HepG2 (cell line): ENCODE measurements at regions not wholly inside any gene's neighbourhood (a gene's known extent, or its start where the extent isn't known, plus 50 kb on each side); places are given as distances from the start of the nearest gene placed in this dataset.
"Not testable (repeated sequence)": the region's sequence is repeated elsewhere in the genome, so short reads cannot be mapped to it uniquely, and the experiment has no call there.

Experiments
- ATAC-seq: fragments of 200-7000 bp; cut with Tn5 transposase; 3 replicates; pipeline ENCODE4 v1.9.1; 2020; ENCODE audit warnings: mild to moderate bottlenecking, moderate library complexity
- BruUV-seq: library from RNA; stranded (reverse); fragments of 400-500 nt; replicated peaks from 2 replicates; lab custom pipeline; 2021; lab: Mats Ljungman, UMichigan
- CTCF ChIA-PET: fragments of 300-600 bp; formaldehyde crosslinking; extraction: SDS; loops from one replicate; lab custom pipeline; 2021; ENCODE audit warnings: low total read pairs, inconsistent platforms, low intra/inter-chr PET ratio; lab: Yijun Ruan, JAX
- POLR2A ChIA-PET: fragments of 350-600 bp; sonication (Branson Sonifier 250); formaldehyde crosslinking; loops from one replicate; lab custom pipeline; 2020; ENCODE audit warnings: antibody characterized with exemption, inconsistent platforms; lab: Yijun Ruan, JAX
- DNase-seq: peaks from one replicate; pipeline ENCODE4 v3.0.0-alpha.2; 2015; ENCODE audit warnings: low spot score
- FAIRE-seq: peaks from 3 replicates; lab custom pipeline; 2011; peaks lifted over from hg19 to GRCh38; lab: Jason Lieb, UNC
- H2AFZ ChIP-seq: one replicate; pipeline ENCODE4 v1.6.1; 2011; ENCODE audit warnings: low read length, inconsistent platforms
- H3K27ac ChIP-seq: fragments of 300-600 bp; 3 replicates; pipeline ENCODE4 v1.8.0; 2011; ENCODE audit warnings: mixed run types, mild to moderate bottlenecking, mixed read lengths, low read length, inconsistent platforms; ENCODE audit not compliant: insufficient read depth; ENCODE audit errors: extremely low read length
- H3K27me3 ChIP-seq, 2 experiments: fragments of 200-600 bp in 1 of 2; 2 replicates in 1 of 2; 3 replicates in 1 of 2; pipeline versions ENCODE4 v1.6.0 to v1.8.0; 2011; ENCODE audit warnings: low read length in 2 of 2, mild to moderate bottlenecking in 2 of 2, moderate library complexity in 2 of 2, inconsistent platforms in 1 of 2; ENCODE audit not compliant: insufficient read depth in 2 of 2, control insufficient read depth in 1 of 2
- H3K36me3 ChIP-seq, 2 experiments: fragments of 200-600 bp in 1 of 2; replicated peaks in 1 of 2; 2 replicates in 1 of 2; 3 replicates in 1 of 2; pipeline versions ENCODE4 v1.5.1 to v1.8.0; 2011; ENCODE audit warnings: low read length in 2 of 2, inconsistent platforms in 1 of 2; ENCODE audit not compliant: insufficient read depth in 2 of 2, control insufficient read depth in 1 of 2
- H3K4me1 ChIP-seq: 2 replicates; pipeline ENCODE4 v1.5.1; 2012; ENCODE audit warnings: low read length, inconsistent platforms; ENCODE audit not compliant: insufficient read depth
- H3K4me2 ChIP-seq: 2 replicates; pipeline ENCODE4 v1.6.0; 2011; ENCODE audit warnings: low read depth, low read length, inconsistent platforms
- H3K4me3 ChIP-seq, 3 experiments: fragments of 200-600 bp in 1 of 3; sonication (generic), shearing (Covaris generic) in 1 of 3; replicated peaks in 1 of 3; 2 replicates each; pipeline ENCODE4 v1.5.1; 2011 to 2016; ENCODE audit warnings: low read length in 3 of 3, inconsistent platforms in 2 of 3, low read depth in 2 of 3, mild to moderate bottlenecking in 2 of 3, control low read depth in 1 of 3, mixed read lengths in 1 of 3; ENCODE audit not compliant: insufficient read depth in 1 of 3
- H3K79me2 ChIP-seq: one replicate; pipeline ENCODE4 v1.6.1; 2011; ENCODE audit warnings: low read length, inconsistent platforms; ENCODE audit not compliant: insufficient read depth
- H3K9ac ChIP-seq: 2 replicates; pipeline ENCODE4 v1.6.0; 2011; ENCODE audit warnings: mild to moderate bottlenecking, low read depth, low read length, inconsistent platforms; ENCODE audit not compliant: insufficient read depth
- H3K9me3 ChIP-seq: 2 replicates; pipeline ENCODE4 v1.5.1; 2012; ENCODE audit warnings: mild to moderate bottlenecking, low read length
- H4K20me1 ChIP-seq: 2 replicates; pipeline ENCODE4 v1.6.0; 2011; ENCODE audit warnings: inconsistent platforms, mild to moderate bottlenecking, low read length, moderate library complexity; ENCODE audit not compliant: insufficient read depth
- BCL3 ChIP-seq: sonication (generic); formaldehyde crosslinking; IDR thresholded peaks from 2 replicates; pipeline ENCODE4 v1.5.1; 2020; ENCODE audit warnings: mild to moderate bottlenecking, missing genetic modification reagents, moderate library complexity
- IKZF5 ChIP-seq: IDR thresholded peaks from 2 replicates; pipeline ENCODE4 v1.6.1; 2018; ENCODE audit warnings: missing genetic modification reagents, mild to moderate bottlenecking, missing compliant biosample characterization
- KDM3A ChIP-seq: IDR thresholded peaks from 2 replicates; pipeline ENCODE4 v1.6.1; 2018; ENCODE audit warnings: low read depth, missing compliant biosample characterization
- PHF8 ChIP-seq: sonication (generic); formaldehyde crosslinking; IDR thresholded peaks from 2 replicates; pipeline ENCODE4 v1.5.0; 2020; ENCODE audit warnings: missing genetic modification reagents
- RFXANK ChIP-seq: IDR thresholded peaks from 2 replicates; pipeline ENCODE4 v1.6.1; 2016
- YEATS4 ChIP-seq: sonication (generic); formaldehyde crosslinking; IDR thresholded peaks from 2 replicates; pipeline ENCODE4 v1.4.0; 2020; ENCODE audit warnings: missing genetic modification reagents, borderline replicate concordance
- ZNF224 ChIP-seq: sonication (generic); formaldehyde crosslinking; IDR thresholded peaks from 2 replicates; pipeline ENCODE4 v1.5.0; 2020; ENCODE audit warnings: mild to moderate bottlenecking, missing genetic modification reagents
- ZNF343 ChIP-seq: sonication (generic); formaldehyde crosslinking; IDR thresholded peaks from 2 replicates; pipeline ENCODE4 v1.4.0; 2020; ENCODE audit warnings: mild to moderate bottlenecking, missing genetic modification reagents
- ZNF441 ChIP-seq: sonication (generic); formaldehyde crosslinking; IDR thresholded peaks from 2 replicates; pipeline ENCODE4 v1.7.0; 2021; ENCODE audit warnings: missing genetic modification reagents, borderline replicate concordance
- ZNF563 ChIP-seq: sonication (generic); formaldehyde crosslinking; IDR thresholded peaks from 2 replicates; pipeline ENCODE4 v1.8.0; 2022; ENCODE audit warnings: mild to moderate bottlenecking, moderate library complexity, missing genetic modification reagents
- ZNF75D ChIP-seq: sonication (generic); formaldehyde crosslinking; IDR thresholded peaks from 2 replicates; pipeline ENCODE4 v1.8.1; 2023; ENCODE audit warnings: missing genetic modification reagents, mild to moderate bottlenecking, borderline replicate concordance
- WGBS: methylation state at CpG from one replicate; pipeline ENCODE4 v1.1.6; 2017; ENCODE audit warnings: low lambda C conversion rate; 5-methylcytosine and 5-hydroxymethylcytosine counted together
- in situ Hi-C: cut with HindIII; loops from 2 replicates; pipeline ENCODE4 v1.10.0; 2017; ENCODE audit warnings: low pct_unique_long_range_greater_than_20kb; ENCODE audit not compliant: extremely low pct_ligation_motif_present
- intact Hi-C: fragments of 100-400 bp; cut with micrococcal nuclease; formaldehyde crosslinking; loops from one replicate; pipeline ENCODE4 v1.10.0; 2022; ENCODE audit not compliant: unreplicated experiment

GRCh38 chr3:4086662-4087061, 216.5 kb upstream of the SETMAR start:
- H2AFZ ChIP-seq, H3K4me3 ChIP-seq, in situ Hi-C loops, POLR2A ChIA-PET, H3K36me3 ChIP-seq, H3K4me2 ChIP-seq, H3K79me2 ChIP-seq, ATAC-seq, BruUV-seq, DNase-seq, H3K9ac ChIP-seq, intact Hi-C loops, H3K4me1 ChIP-seq, H3K27me3 ChIP-seq, H3K27ac ChIP-seq, FAIRE-seq, CTCF ChIA-PET, H4K20me1 ChIP-seq, H3K9me3 ChIP-seq: not testable (repeated sequence)
- 36% methylated on average over 3 of the region's 3 CpGs for WGBS

- Histone ChIP-seq H3K9me3 (no peaks in the 10 kb centered on the region), H4K20me1 (no peaks in the 10 kb centered on the region), H3K79me2 (no peaks in the 10 kb centered on the region), H3K4me2 (no peak overlapping the region), H3K4me1 (no peaks in the 10 kb centered on the region), H3K27me3 (no peaks in the 10 kb centered on the region), H3K4me3 (no peak overlapping the region), H3K27ac (no peak overlapping the region), H2AFZ (no peak overlapping the region), H3K9ac (no peak overlapping the region), H3K36me3 (no peaks in the 10 kb centered on the region)
- FAIRE-seq (no peak), DNase-seq (no peak), ATAC-seq (no peak)
- BruUV-seq, result no TSS peak
- in situ Hi-C loops, result no loop called here
- TF ChIP-seq PHF8 (CRISPR knock-in tag), result no peak
- no peak for TF ChIP-seq YEATS4 (CRISPR knock-in tag)
- TF ChIP-seq IKZF5 (CRISPR knock-in tag), result no peak
- no peak for TF ChIP-seq RFXANK (CRISPR knock-in tag)
- TF ChIP-seq ZNF75D (CRISPR knock-in tag), result no peak
- no peak for TF ChIP-seq ZNF343 (CRISPR knock-in tag)
- no peak for TF ChIP-seq KDM3A (CRISPR knock-in tag)
- TF ChIP-seq BCL3, result no peak
- no peak for TF ChIP-seq ZNF224
- TF ChIP-seq ZNF441 (CRISPR knock-in tag), result no peak
- TF ChIP-seq ZNF563 (CRISPR knock-in tag), result no peak
- intact Hi-C loops, result no loop called here
- ChIA-PET CTCF (no interaction called here), POLR2A (no interaction called here)
These were observed 211.4 kb upstream of the SETMAR start for GRCh38 chr3:4091786-4092185.
